Panc1 (cell line): ENCODE measurements at regions not wholly inside any gene's neighbourhood (a gene's known extent, or its start where the extent isn't known, plus 50 kb on each side); places are given as distances from the start of the nearest gene placed in this dataset.

ENCODE experiments used
- ATAC-seq: fragments of 200-7000 bp; cut with Tn5 transposase; 2 replicates; pipeline ENCODE4 v1.9.1; 2020; ENCODE audit warnings: mild to moderate bottlenecking, moderate library complexity
- BruUV-seq: library from RNA; stranded (reverse); fragments of 400-500 nt; replicated peaks from 2 replicates; lab custom pipeline; 2021; lab: Mats Ljungman, UMichigan
- CTCF ChIA-PET: fragments of 300-600 bp; sonication (Branson Sonifier 250); formaldehyde crosslinking; loops from one replicate; lab custom pipeline; 2022; ENCODE audit warnings: antibody characterized with exemption; lab: Charles Lee
- POLR2A ChIA-PET: fragments of 300-600 bp; sonication (Branson Sonifier 250); formaldehyde crosslinking; loops from one replicate; lab custom pipeline; 2022; ENCODE audit warnings: antibody characterized with exemption; lab: Charles Lee
- DNase-seq: peaks from one replicate; pipeline ENCODE4 v3.0.0-alpha.2; 2010; ENCODE audit warnings: low read depth, low spot score
- H3K27ac ChIP-seq: 2 replicates; pipeline ENCODE4 v1.5.1; 2011; ENCODE audit warnings: mild to moderate bottlenecking, low read length, inconsistent platforms
- H3K27me3 ChIP-seq: fragments of 200-500 bp; sonication (Bioruptor generic); 2 replicates; pipeline ENCODE4 v1.6.0; 2014; ENCODE audit warnings: low read length, inconsistent platforms; ENCODE audit not compliant: control insufficient read depth, insufficient read depth
- H3K36me3 ChIP-seq: fragments of 200-500 bp; sonication (Bioruptor generic); 2 replicates; pipeline ENCODE4 v1.5.1; 2014; ENCODE audit warnings: inconsistent platforms, mild to moderate bottlenecking, low read length, moderate library complexity; ENCODE audit not compliant: control insufficient read depth, insufficient read depth
- H3K4me1 ChIP-seq: 2 replicates; pipeline ENCODE4 v1.5.1; 2011; ENCODE audit warnings: inconsistent platforms, mild to moderate bottlenecking, low read length, moderate library complexity; ENCODE audit not compliant: control insufficient read depth, insufficient read depth
- H3K4me3 ChIP-seq, 2 experiments: 2 replicates each; pipeline ENCODE4 v1.5.1; 2011 to 2012; ENCODE audit warnings: low read depth in 2 of 2, low read length in 2 of 2, mild to moderate bottlenecking in 2 of 2, inconsistent platforms in 1 of 2, moderate library complexity in 1 of 2
- H3K9me3 ChIP-seq: fragments of 200-500 bp; sonication (Bioruptor generic); 2 replicates; pipeline ENCODE4 v1.5.1; 2014; ENCODE audit warnings: low read depth, mild to moderate bottlenecking, inconsistent platforms, low read length, moderate library complexity; ENCODE audit not compliant: control insufficient read depth, insufficient read depth
- CTCF ChIP-seq: fragments of 450-650 bp; IDR thresholded peaks from 2 replicates; pipeline ENCODE4 v1.5.1; 2017; ENCODE audit warnings: mild to moderate bottlenecking
- POLR2AphosphoS5 ChIP-seq: IDR thresholded peaks from 2 replicates; pipeline ENCODE4 v1.6.1; 2012; ENCODE audit warnings: mild to moderate bottlenecking, low read depth, low read length, moderate library complexity
- REST ChIP-seq, 2 experiments: IDR thresholded peaks; 2 replicates each; pipeline ENCODE4 v1.6.1; 2011 to 2012; ENCODE audit warnings: low read depth in 2 of 2, control low read depth in 1 of 2, low read length in 1 of 2, mild to moderate bottlenecking in 1 of 2, moderate library complexity in 1 of 2; ENCODE audit not compliant: insufficient read depth in 1 of 2
- SIN3A ChIP-seq: IDR thresholded peaks from 2 replicates; pipeline ENCODE4 v1.6.1; 2012; ENCODE audit warnings: low read depth, mild to moderate bottlenecking, low read length, moderate library complexity, borderline replicate concordance; ENCODE audit not compliant: insufficient read depth
- TCF7L2 ChIP-seq: IDR thresholded peaks from 2 replicates; pipeline ENCODE4 v1.6.1; 2011; ENCODE audit warnings: mild to moderate bottlenecking, low read depth, low read length, inconsistent platforms
- in situ Hi-C: cut with HindIII; loops from 2 replicates; pipeline ENCODE4 v1.10.0; 2016; ENCODE audit warnings: low sequenced_read_pairs, low pct_unique_long_range_greater_than_20kb
- intact Hi-C: fragments of 100-400 bp; cut with micrococcal nuclease; formaldehyde crosslinking; loops from one replicate; pipeline ENCODE4 v1.10.0; 2022; ENCODE audit not compliant: unreplicated experiment

- Histone ChIP-seq H3K36me3 (no peaks in the 10 kb centered on the region), H3K4me1 (no peaks in the 10 kb centered on the region), H3K4me3 (no peak overlapping the region), H3K27ac (no peak overlapping the region), H3K9me3 (no peaks in the 10 kb centered on the region), H3K27me3 (no peaks in the 10 kb centered on the region)
- TF ChIP-seq CTCF (no peak), REST (IDR thresholded peaks at IDR 0.05; ENCODE audit: insufficient read depth in 1 of 2, low read depth in 2 of 2, low read length in 1 of 2) (no peak), SIN3A (no peak), POLR2AphosphoS5 (no peak), TCF7L2 (no peak)
- DNase-seq (no peak), ATAC-seq (no peak)
- POLR2A ChIA-PET = no interaction called here
- BruUV-seq = no TSS peak
- intact Hi-C loops = no loop called here
- in situ Hi-C loops = no loop called here
- CTCF ChIA-PET = no interaction called here
These were observed 373.9 kb upstream of the FGF13 start for GRCh38 chrX:139085404-139085803.

GRCh38 chrX:139083191-139083590, 371.7 kb upstream of the FGF13 start:
- H3K36me3 ChIP-seq = no peaks in the 10 kb centered on the region
- H3K27me3 ChIP-seq = no peaks in the 10 kb centered on the region
- no peak overlapping the region for H3K27ac ChIP-seq
- POLR2A ChIA-PET = no interaction called here
- H3K4me3 ChIP-seq = no peak overlapping the region
- BruUV-seq = no TSS peak
- H3K4me1 ChIP-seq = no peaks in the 10 kb centered on the region
- in situ Hi-C loops (no loop called here), intact Hi-C loops (no loop called here)
- TF ChIP-seq CTCF (no peak), SIN3A (no peak), REST (IDR thresholded peaks at IDR 0.05; ENCODE audit: insufficient read depth in 1 of 2, low read depth in 2 of 2, low read length in 1 of 2) (no peak), POLR2AphosphoS5 (no peak), TCF7L2 (no peak)
- ATAC-seq (no peak), DNase-seq (no peak)
- CTCF ChIA-PET = no interaction called here
- H3K9me3 ChIP-seq = no peaks in the 10 kb centered on the region
